ENCODE measurements at regions not wholly inside any gene's neighbourhood (a gene's known extent, or its start where the extent isn't known, plus 50 kb on each side); places are given as distances from the start of the nearest gene placed in this dataset.

DNA sequence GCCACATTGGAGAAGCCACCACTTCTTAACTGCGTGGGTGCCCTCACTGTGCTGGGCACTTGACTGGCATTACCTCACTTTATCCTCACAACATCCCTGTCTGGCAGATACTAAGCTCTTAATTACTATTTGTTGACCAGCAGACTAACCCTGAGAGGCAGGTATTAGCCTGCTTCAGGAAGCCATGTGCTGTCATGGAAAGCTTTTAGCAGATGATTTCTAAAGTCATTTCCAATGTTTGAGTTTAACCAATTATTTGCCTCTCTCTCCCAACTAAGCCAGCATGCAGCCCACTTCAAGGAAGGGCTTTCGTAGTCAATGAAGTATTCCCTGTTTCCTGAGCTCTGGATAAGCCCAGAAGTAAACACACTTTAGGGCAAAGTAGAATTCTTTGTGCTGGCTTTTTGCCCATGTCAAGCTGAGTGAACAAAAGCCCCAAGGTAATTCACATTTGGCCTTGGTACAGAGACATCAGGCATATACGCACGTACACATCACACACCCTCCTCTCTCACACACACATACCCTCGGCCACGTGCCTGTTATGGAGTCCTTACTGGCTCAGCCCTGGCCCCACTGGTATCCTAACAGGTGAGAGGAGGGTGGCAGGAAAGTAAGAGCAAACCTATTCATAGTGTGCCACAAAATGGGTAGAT, 108.6 kb downstream of the C1D start (continued):
- TF ChIP-seq ELF4 (CRISPR knock-in tag; IDR thresholded peaks at IDR 0.05; ENCODE audit: borderline replicate concordance) (no peak; the same call in 1 of the 2 replicates), HNF4G (IDR thresholded peaks at IDR 0.05; ENCODE audit: borderline replicate concordance, low read depth, low read length) (no peak), HNF4G (CRISPR knock-in tag; IDR thresholded peaks at IDR 0.05; ENCODE audit: borderline replicate concordance, low read depth) (no peak), MZF1 (CRISPR knock-in tag; IDR thresholded peaks at IDR 0.05; ENCODE audit: borderline replicate concordance) (no peak), ZNF207 (IDR thresholded peaks at IDR 0.05; ENCODE audit: borderline replicate concordance) (no peak), PRDM10 (CRISPR knock-in tag; IDR thresholded peaks at IDR 0.05; ENCODE audit: low read depth) (no peak), YEATS2 (CRISPR knock-in tag; IDR thresholded peaks at IDR 0.05; ENCODE audit: borderline replicate concordance) (no peak), SSRP1 (CRISPR knock-in tag; IDR thresholded peaks at IDR 0.05) (no peak), ZNF256 (CRISPR knock-in tag; conservative IDR thresholded peaks at IDR 0.05) (no peak), MTF1 (CRISPR knock-in tag; IDR thresholded peaks at IDR 0.05) (no peak)
- TF ChIP-seq, protein P1, sequence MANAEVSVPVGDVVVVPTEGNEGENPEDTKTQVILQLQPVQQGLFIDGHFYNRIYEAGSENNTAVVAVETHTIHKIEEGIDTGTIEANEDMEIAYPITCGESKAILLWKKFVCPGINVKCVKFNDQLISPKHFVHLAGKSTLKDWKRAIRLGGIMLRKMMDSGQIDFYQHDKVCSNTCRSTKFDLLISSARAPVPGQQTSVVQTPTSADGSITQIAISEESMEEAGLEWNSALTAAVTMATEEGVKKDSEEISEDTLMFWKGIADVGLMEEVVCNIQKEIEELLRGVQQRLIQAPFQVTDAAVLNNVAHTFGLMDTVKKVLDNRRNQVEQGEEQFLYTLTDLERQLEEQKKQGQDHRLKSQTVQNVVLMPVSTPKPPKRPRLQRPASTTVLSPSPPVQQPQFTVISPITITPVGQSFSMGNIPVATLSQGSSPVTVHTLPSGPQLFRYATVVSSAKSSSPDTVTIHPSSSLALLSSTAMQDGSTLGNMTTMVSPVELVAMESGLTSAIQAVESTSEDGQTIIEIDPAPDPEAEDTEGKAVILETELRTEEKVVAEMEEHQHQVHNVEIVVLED (CRISPR knock-in tag; IDR thresholded peaks at IDR 0.05; ENCODE audit: borderline replicate concordance): no peak; the same call in 1 of the 2 replicates
- TF ChIP-seq, protein P2, sequence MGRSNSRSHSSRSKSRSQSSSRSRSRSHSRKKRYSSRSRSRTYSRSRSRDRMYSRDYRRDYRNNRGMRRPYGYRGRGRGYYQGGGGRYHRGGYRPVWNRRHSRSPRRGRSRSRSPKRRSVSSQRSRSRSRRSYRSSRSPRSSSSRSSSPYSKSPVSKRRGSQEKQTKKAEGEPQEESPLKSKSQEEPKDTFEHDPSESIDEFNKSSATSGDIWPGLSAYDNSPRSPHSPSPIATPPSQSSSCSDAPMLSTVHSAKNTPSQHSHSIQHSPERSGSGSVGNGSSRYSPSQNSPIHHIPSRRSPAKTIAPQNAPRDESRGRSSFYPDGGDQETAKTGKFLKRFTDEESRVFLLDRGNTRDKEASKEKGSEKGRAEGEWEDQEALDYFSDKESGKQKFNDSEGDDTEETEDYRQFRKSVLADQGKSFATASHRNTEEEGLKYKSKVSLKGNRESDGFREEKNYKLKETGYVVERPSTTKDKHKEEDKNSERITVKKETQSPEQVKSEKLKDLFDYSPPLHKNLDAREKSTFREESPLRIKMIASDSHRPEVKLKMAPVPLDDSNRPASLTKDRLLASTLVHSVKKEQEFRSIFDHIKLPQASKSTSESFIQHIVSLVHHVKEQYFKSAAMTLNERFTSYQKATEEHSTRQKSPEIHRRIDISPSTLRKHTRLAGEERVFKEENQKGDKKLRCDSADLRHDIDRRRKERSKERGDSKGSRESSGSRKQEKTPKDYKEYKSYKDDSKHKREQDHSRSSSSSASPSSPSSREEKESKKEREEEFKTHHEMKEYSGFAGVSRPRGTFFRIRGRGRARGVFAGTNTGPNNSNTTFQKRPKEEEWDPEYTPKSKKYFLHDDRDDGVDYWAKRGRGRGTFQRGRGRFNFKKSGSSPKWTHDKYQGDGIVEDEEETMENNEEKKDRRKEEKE (IDR thresholded peaks at IDR 0.05): no peak
- TF ChIP-seq, protein P3, sequence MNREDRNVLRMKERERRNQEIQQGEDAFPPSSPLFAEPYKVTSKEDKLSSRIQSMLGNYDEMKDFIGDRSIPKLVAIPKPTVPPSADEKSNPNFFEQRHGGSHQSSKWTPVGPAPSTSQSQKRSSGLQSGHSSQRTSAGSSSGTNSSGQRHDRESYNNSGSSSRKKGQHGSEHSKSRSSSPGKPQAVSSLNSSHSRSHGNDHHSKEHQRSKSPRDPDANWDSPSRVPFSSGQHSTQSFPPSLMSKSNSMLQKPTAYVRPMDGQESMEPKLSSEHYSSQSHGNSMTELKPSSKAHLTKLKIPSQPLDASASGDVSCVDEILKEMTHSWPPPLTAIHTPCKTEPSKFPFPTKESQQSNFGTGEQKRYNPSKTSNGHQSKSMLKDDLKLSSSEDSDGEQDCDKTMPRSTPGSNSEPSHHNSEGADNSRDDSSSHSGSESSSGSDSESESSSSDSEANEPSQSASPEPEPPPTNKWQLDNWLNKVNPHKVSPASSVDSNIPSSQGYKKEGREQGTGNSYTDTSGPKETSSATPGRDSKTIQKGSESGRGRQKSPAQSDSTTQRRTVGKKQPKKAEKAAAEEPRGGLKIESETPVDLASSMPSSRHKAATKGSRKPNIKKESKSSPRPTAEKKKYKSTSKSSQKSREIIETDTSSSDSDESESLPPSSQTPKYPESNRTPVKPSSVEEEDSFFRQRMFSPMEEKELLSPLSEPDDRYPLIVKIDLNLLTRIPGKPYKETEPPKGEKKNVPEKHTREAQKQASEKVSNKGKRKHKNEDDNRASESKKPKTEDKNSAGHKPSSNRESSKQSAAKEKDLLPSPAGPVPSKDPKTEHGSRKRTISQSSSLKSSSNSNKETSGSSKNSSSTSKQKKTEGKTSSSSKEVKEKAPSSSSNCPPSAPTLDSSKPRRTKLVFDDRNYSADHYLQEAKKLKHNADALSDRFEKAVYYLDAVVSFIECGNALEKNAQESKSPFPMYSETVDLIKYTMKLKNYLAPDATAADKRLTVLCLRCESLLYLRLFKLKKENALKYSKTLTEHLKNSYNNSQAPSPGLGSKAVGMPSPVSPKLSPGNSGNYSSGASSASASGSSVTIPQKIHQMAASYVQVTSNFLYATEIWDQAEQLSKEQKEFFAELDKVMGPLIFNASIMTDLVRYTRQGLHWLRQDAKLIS (CRISPR knock-in tag; IDR thresholded peaks at IDR 0.05): no peak
- TF ChIP-seq, protein P4, sequence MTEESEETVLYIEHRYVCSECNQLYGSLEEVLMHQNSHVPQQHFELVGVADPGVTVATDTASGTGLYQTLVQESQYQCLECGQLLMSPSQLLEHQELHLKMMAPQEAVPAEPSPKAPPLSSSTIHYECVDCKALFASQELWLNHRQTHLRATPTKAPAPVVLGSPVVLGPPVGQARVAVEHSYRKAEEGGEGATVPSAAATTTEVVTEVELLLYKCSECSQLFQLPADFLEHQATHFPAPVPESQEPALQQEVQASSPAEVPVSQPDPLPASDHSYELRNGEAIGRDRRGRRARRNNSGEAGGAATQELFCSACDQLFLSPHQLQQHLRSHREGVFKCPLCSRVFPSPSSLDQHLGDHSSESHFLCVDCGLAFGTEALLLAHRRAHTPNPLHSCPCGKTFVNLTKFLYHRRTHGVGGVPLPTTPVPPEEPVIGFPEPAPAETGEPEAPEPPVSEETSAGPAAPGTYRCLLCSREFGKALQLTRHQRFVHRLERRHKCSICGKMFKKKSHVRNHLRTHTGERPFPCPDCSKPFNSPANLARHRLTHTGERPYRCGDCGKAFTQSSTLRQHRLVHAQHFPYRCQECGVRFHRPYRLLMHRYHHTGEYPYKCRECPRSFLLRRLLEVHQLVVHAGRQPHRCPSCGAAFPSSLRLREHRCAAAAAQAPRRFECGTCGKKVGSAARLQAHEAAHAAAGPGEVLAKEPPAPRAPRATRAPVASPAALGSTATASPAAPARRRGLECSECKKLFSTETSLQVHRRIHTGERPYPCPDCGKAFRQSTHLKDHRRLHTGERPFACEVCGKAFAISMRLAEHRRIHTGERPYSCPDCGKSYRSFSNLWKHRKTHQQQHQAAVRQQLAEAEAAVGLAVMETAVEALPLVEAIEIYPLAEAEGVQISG (CRISPR knock-in tag; IDR thresholded peaks at IDR 0.05): no peak
